OCI-LY7 (cell line): ENCODE measurements at regions not wholly inside any gene's neighbourhood (a gene's known extent, or its start where the extent isn't known, plus 50 kb on each side); places are given as distances from the start of the nearest gene placed in this dataset.

Experiments
- BruUV-seq: library from RNA; stranded (reverse); fragments of 400-500 nt; replicated peaks from 2 replicates; lab custom pipeline; 2021; lab: Mats Ljungman, UMichigan
- CTCF ChIA-PET: fragments of 300-600 bp; sonication (Branson Sonifier 250); formaldehyde crosslinking; loops from one replicate; lab custom pipeline; 2022; ENCODE audit warnings: antibody characterized with exemption; ENCODE audit not compliant: unreplicated experiment; lab: Charles Lee
- POLR2A ChIA-PET: fragments of 300-600 bp; sonication (Branson Sonifier 250); formaldehyde crosslinking; loops from one replicate; lab custom pipeline; 2022; ENCODE audit warnings: antibody characterized with exemption; lab: Charles Lee
- DNase-seq: peaks from one replicate; pipeline ENCODE4 v3.0.0-alpha.2; 2015; ENCODE audit warnings: low spot score
- H2AFZ ChIP-seq: fragments of 200-600 bp; sonication (generic), shearing (Covaris generic); 2 replicates; pipeline ENCODE4 v1.6.1; 2014; ENCODE audit warnings: mild to moderate bottlenecking, antibody characterized with exemption, low read length, moderate library complexity
- H3K27ac ChIP-seq: fragments of 200-600 bp; sonication (generic); 2 replicates; pipeline ENCODE4 v1.5.1; 2014; ENCODE audit warnings: mixed run types, low read depth, mild to moderate bottlenecking, moderate library complexity, low read length, inconsistent platforms; ENCODE audit not compliant: poor library complexity, severe bottlenecking
- H3K36me3 ChIP-seq: fragments of 200-600 bp; sonication (generic); 2 replicates; pipeline ENCODE4 v1.6.1; 2014; ENCODE audit warnings: mild to moderate bottlenecking, antibody characterized with exemption, low read length, moderate library complexity, mixed read lengths; ENCODE audit not compliant: insufficient read depth
- H3K4me1 ChIP-seq: fragments of 200-600 bp; sonication (generic); 2 replicates; pipeline ENCODE4 v1.5.1; 2014; ENCODE audit warnings: mild to moderate bottlenecking, low read length; ENCODE audit not compliant: insufficient read depth, poor library complexity, severe bottlenecking
- H3K4me2 ChIP-seq: fragments of 200-600 bp; sonication (generic); 2 replicates; pipeline ENCODE4 v1.6.1; 2014; ENCODE audit warnings: mild to moderate bottlenecking, low read length
- H3K4me3 ChIP-seq: fragments of 200-600 bp; sonication (generic); 2 replicates; pipeline ENCODE4 v1.5.1; 2014; ENCODE audit warnings: mild to moderate bottlenecking, low read depth, low read length; ENCODE audit not compliant: poor library complexity, severe bottlenecking
- H3K79me2 ChIP-seq: fragments of 200-600 bp; sonication (generic); 2 replicates; pipeline ENCODE4 v1.6.1; 2016; ENCODE audit warnings: low read depth, mild to moderate bottlenecking, low read length, moderate library complexity, mixed read lengths; ENCODE audit not compliant: insufficient read depth
- H3K9me2 ChIP-seq: fragments of 200-600 bp; sonication (generic); 2 replicates; pipeline ENCODE4 v1.6.1; 2016; ENCODE audit warnings: mild to moderate bottlenecking, low read length, mixed read lengths; ENCODE audit not compliant: insufficient read depth
- H3K9me3 ChIP-seq: fragments of 200-600 bp; sonication (generic); 2 replicates; pipeline ENCODE4 v1.6.1; 2014; ENCODE audit warnings: mild to moderate bottlenecking, mixed run types, low read length, mixed read lengths
- H4K20me1 ChIP-seq: fragments of 200-600 bp; sonication (generic); 2 replicates; pipeline ENCODE4 v1.6.1; 2014; ENCODE audit warnings: mild to moderate bottlenecking, antibody characterized with exemption, low read length, moderate library complexity, mixed read lengths; ENCODE audit not compliant: insufficient read depth
- EZH2phosphoT487 ChIP-seq: fragments of 200-600 bp; sonication (generic); IDR thresholded peaks from 2 replicates; pipeline ENCODE4 v1.6.1; 2018; ENCODE audit warnings: low read depth, borderline replicate concordance, mild to moderate bottlenecking, mixed run types, antibody characterized with exemption, low read length, moderate library complexity, mixed read lengths
- intact Hi-C: fragments of 100-400 bp; cut with micrococcal nuclease; formaldehyde crosslinking; loops from one replicate; pipeline ENCODE4 v1.10.0; 2022; ENCODE audit not compliant: unreplicated experiment
- TF ChIP-seq, protein P1 (sequence below): fragments of 200-600 bp; sonication (generic); conservative IDR thresholded peaks from 2 replicates; pipeline ENCODE4 v1.5.1; 2014; ENCODE audit warnings: mild to moderate bottlenecking, antibody characterized with exemption, low read length, moderate library complexity, mixed read lengths

DNA sequence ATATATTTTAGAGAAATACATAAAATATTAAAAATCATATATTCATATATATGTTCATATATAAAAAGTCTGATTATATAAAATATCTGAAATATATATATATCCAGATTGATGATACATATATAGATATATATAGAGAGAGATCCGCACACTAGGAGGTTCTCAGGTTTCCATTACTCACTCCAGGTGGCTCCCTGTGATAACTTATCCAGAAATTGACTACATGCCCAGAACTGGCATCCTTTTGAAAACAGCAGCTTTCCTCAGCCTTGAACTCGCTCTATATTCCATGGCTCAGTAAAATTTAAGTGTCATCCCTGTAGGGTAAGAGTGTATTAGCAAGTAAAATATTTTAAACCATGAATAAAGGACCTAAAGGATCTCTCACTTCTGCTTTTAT is 206.8 kb downstream of the TINAG start:
- no TSS peak for BruUV-seq
- ChIA-PET POLR2A (no interaction called here), CTCF (no interaction called here)

DNA sequence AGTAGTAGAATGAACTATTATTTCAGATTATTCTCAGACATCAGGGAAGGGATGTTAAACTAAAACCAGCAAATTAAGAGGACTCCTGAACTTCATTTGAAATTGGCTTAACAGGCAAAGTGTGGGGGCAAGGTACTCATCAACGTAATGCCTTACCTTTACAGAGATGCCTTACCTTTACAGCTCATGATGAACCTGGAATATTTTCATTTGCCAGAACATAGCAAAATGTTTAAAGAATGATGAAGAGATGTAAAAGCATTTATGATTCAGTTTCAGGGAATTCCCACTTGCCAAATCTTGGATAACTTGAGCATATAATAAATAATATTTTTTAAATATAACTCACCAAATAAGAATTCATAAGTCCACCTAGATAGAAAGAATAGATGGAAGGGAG is 207.5 kb downstream of the TINAG start:
- H2AFZ ChIP-seq, result no peak overlapping the region
- H3K27ac ChIP-seq, result no peak overlapping the region
- POLR2A ChIA-PET, result no interaction called here
- intact Hi-C loops, result no loop called here
- no peaks in the 10 kb centered on the region for H3K4me1 ChIP-seq
- TF ChIP-seq, protein P1, sequence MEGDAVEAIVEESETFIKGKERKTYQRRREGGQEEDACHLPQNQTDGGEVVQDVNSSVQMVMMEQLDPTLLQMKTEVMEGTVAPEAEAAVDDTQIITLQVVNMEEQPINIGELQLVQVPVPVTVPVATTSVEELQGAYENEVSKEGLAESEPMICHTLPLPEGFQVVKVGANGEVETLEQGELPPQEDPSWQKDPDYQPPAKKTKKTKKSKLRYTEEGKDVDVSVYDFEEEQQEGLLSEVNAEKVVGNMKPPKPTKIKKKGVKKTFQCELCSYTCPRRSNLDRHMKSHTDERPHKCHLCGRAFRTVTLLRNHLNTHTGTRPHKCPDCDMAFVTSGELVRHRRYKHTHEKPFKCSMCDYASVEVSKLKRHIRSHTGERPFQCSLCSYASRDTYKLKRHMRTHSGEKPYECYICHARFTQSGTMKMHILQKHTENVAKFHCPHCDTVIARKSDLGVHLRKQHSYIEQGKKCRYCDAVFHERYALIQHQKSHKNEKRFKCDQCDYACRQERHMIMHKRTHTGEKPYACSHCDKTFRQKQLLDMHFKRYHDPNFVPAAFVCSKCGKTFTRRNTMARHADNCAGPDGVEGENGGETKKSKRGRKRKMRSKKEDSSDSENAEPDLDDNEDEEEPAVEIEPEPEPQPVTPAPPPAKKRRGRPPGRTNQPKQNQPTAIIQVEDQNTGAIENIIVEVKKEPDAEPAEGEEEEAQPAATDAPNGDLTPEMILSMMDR, result no peak
- TF ChIP-seq EZH2phosphoT487, result no peak
- no peaks in the 10 kb centered on the region for H3K79me2 ChIP-seq
- H3K4me2 ChIP-seq, result no peak overlapping the region
- H3K9me3 ChIP-seq, result no peaks in the 10 kb centered on the region
- H3K9me2 ChIP-seq, result no peaks in the 10 kb centered on the region
- no peak overlapping the region for H3K4me3 ChIP-seq
- no peaks in the 10 kb centered on the region for H4K20me1 ChIP-seq
- no peaks in the 10 kb centered on the region for H3K36me3 ChIP-seq
- no peak for DNase-seq
- CTCF ChIA-PET, result no interaction called here
- no TSS peak for BruUV-seq

More for the DNA sequence above, 206.8 kb downstream of the TINAG start:
- TF ChIP-seq, protein P1, result no peak
- no peak for TF ChIP-seq EZH2phosphoT487
- Histone ChIP-seq H3K4me1 (no peaks in the 10 kb centered on the region), H3K36me3 (no peaks in the 10 kb centered on the region), H3K27ac (no peak overlapping the region), H3K4me2 (no peak overlapping the region), H3K9me3 (no peaks in the 10 kb centered on the region), H4K20me1 (no peaks in the 10 kb centered on the region), H3K79me2 (no peaks in the 10 kb centered on the region), H2AFZ (no peak overlapping the region), H3K9me2 (no peaks in the 10 kb centered on the region), H3K4me3 (no peak overlapping the region)
- intact Hi-C loops, result no loop called here
- DNase-seq, result no peak

DNA sequence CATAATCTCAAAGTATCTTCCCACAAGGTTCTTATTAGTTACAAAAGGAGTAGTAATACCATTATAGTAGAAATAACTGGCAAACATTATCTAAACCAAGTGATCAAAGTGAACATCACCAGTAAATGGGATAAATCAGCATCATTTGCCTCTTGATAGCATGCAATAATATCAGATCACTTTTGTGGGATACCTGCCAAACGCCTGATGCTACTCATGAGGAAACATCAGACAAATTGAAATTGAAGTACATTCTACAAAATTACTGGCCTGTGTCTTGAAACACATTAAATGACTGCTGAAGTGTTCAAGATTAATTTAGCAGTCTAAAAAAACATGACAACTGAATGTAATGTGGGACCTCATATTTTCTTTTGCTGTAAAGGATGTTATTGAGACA is 208.1 kb downstream of the TINAG start:
- POLR2A ChIA-PET, result no interaction called here

More for the DNA sequence above, 208.1 kb downstream of the TINAG start:
- no peak overlapping the region for H3K4me3 ChIP-seq
- H3K9me3 ChIP-seq, result no peaks in the 10 kb centered on the region
- H3K4me1 ChIP-seq, result no peaks in the 10 kb centered on the region
- no peaks in the 10 kb centered on the region for H3K79me2 ChIP-seq
- TF ChIP-seq, protein P1, result no peak
- no peak for TF ChIP-seq EZH2phosphoT487
- no peak overlapping the region for H3K27ac ChIP-seq
- no peaks in the 10 kb centered on the region for H3K36me3 ChIP-seq
- no peak overlapping the region for H3K4me2 ChIP-seq
- H3K9me2 ChIP-seq, result no peaks in the 10 kb centered on the region
- H4K20me1 ChIP-seq, result no peaks in the 10 kb centered on the region
- intact Hi-C loops, result no loop called here
- no peak for DNase-seq
- CTCF ChIA-PET, result no interaction called here
- H2AFZ ChIP-seq, result no peak overlapping the region
- no TSS peak for BruUV-seq
